HG03175 (cell line): ENCODE measurements at regions not wholly inside any gene's neighbourhood (a gene's known extent, or its start where the extent isn't known, plus 50 kb on each side); places are given as distances from the start of the nearest gene placed in this dataset.

Experiments
- ATAC-seq: cut with Tn5 transposase; IDR thresholded peaks from one replicate; pipeline ENCODE4 v1.9.1; 2021; ENCODE audit warnings: mild to moderate bottlenecking, moderate library complexity; ENCODE audit not compliant: unreplicated experiment

GRCh38 chr1:58390091-58390490, 156.4 kb downstream of the OMA1 start:
- ATAC-seq = no peak

- ATAC-seq = no peak
These were observed 166.2 kb downstream of the OMA1 start for GRCh38 chr1:58380345-58380744.

- ATAC-seq = no peak
These were observed 179.3 kb downstream of the OMA1 start for GRCh38 chr1:58367217-58367616.

DNA sequence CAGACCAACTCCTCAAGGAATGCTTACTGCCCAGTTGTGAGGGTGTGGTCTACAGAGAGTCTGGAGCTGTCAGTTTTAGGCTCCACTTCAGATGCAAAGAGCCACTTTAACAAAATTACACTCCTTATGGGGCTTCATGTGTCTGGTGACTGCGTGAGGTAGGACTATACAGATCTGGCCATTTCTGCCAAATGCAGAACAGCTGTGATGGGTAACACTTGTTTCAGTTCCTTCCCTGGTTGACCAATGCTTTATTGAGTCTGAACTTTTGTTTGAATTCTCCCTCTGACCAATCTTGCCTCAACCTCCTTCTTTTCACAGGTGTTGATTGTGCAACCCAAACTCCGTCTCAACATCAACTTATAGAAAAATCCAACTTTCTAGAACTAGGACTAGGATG, 181.2 kb downstream of the OMA1 start:
- ATAC-seq = no peak

DNA sequence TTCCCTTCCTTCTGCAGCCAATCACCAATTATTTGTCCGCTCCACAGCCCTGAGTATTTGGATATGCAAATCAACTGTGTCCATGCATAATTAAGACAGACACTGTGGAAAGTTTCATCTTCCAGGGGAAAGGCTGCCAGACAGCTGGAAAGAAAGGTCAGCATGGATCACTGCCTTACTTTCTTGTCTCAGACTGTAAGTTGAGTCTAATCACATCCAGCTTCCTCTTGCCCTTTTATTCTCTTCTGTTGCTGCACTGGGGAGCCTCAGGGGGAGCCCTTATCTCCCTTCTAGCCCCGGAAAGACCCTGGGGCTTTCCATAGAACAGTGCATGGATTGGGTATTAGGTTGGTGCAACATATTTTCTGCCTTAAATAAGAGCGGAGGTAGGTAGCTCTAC, 182.9 kb downstream of the OMA1 start:
- no peak for ATAC-seq

DNA sequence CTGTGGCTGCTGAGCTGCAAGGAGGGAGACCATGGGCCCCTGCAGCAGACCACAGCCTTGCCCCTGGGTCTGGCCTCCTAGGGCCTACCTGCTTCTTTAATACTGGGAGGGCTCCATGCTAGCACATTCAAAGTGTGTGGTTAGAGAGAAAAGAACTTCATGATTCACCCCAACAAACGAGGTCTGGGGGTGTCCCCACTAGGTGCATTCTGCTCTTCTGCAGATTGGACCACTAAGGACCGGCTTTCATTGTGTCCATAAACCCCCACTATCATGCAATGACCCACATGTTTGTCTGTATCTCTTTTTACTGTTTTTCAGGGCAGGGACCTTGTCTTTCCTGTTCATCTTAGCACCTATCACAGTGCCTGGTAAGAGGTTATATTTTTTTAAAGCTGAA, 185.4 kb downstream of the OMA1 start:
- no peak for ATAC-seq

DNA sequence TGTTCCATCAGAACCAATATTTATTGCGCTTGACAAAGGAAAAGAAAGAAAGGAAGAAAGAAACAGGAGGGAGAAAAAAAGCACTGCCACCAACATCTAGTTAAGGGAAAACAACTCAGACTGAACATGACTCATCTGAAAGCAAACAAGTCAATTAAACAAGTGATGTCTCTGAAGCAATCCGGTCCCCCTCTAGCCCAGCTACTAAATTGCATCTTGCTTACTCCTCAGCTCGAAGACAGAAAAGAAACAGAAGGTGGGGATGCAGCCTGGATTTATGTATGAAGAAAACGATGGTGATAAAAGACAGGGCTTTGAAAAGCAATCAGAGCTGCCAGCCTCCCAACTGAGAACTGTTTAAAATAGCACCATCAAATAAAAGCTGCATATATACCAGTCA, 188.2 kb downstream of the OMA1 start:
- no peak for ATAC-seq

DNA sequence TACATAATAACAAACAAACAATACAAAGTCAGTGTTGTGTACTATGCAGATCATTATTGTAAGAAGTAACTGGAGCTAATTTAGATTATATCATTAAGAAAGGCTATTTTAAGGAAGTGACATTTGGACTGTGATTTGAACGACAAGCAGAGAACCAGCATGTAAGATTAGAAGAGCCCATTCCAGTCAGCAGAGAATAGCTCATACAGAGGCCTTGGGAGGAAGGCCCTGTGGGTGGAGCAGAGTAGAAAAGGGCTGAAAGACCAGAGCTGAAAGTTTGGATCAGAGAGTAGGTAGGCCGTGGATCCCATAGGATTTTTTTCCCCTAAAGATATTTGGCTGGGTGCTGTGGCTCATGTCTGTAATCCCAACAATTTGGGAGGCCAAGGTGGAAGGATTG, 190.1 kb downstream of the OMA1 start:
- no peak for ATAC-seq

- ATAC-seq = no peak
These were observed 193.4 kb downstream of the OMA1 start for GRCh38 chr1:58353168-58353567.

- no peak for ATAC-seq
These were observed 193.9 kb downstream of the OMA1 start for GRCh38 chr1:58352476-58353092.

DNA sequence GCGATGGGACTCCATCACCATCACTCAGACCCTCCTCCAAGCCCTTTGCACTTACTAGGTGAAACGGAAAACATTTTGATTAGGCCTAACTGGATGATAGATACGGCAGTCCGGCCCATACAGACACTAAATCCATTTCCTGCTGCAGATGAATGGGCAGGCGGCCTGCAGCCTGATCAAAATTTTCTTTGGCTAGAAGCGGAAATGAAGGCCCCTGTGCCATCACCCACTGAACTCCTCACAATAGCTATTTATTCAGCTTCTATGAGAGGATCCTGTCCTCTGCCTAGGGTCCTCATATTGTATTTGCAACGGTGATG, 200.5 kb downstream of the OMA1 start:
- ATAC-seq = no peak

GRCh38 chr1:58345215-58346035, 201.1 kb downstream of the OMA1 start:
- ATAC-seq = no peak

- no peak for ATAC-seq
These were observed 206.3 kb downstream of the OMA1 start for GRCh38 chr1:58340185-58340584.

- ATAC-seq = no peak
These were observed 208.4 kb downstream of the OMA1 start for GRCh38 chr1:58338081-58338480.

DNA sequence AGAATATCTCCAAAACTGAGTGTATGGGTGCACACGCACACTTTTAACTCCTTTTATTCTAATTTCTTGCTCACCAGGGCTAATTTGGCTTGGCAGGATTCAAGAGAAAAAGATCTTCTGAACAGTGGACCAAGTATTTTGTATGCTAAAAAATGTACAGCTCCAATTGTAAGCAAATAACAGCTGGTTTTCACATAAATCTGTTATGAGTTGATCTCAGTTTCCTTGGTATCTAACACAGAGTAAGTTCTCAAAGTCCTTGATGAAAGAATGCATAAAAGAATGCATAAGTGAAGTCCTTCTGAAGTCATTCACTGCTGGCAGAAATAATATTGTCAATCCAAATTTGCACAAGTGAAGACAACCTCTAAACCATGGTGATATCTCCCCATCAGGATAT, 213.0 kb downstream of the OMA1 start:
- no peak for ATAC-seq

DNA sequence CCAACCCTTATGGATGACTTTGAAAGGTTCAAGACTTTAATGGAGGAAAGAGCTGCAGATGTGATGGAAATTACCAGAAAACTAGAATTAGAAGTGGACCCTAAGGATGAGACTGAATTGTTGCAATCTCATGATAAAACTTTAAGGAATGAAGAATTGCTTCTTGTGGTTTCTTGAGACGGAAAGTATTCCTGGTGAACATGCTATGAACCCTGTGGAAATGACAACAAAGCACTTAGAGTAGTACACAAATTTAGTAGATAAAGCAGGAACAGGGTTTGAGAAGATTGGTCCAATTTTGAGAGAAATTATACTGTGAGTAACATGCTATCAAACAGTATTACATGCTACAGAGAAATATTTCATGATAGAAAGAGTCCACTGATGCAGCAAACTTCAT, 215.4 kb downstream of the OMA1 start:
- ATAC-seq = no peak

DNA sequence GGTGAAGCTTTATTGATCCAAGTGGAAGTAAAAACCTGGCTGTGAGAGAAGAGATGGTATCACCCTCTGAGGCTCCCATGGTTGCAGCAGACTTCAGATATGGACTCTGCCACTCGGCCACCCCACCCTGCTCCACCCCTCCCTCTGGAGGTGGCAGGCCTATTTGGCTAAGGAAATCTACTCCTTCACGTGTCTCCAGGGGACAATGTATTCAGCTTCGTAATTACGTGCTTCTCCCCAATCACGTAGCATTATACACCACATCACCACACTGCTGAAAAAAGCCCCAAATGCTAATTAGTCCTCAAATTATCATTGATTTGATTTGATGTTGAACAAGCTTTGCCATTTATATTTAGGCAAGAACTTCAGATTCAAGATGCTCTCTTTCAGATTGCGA, 220.7 kb downstream of the OMA1 start:
- no peak for ATAC-seq

DNA sequence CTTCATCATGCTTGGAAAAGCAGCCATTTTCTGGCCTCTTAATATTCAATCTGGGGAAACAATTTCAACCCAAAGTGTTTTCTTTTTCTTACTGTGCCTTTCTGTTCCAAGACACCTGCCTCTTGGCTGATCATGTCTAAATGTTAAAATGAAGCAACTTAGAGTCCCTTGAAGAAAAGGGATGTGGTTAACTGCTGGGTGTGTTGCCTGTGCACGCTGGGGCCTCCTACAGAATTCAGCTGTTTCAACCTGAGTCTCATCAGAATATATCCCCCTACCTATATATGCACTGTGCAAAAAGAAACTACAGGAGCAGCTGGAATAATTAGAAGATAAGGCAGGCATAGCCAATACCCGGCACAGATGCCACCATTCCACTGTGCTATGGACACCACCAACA, 222.0 kb downstream of the OMA1 start:
- no peak for ATAC-seq

DNA sequence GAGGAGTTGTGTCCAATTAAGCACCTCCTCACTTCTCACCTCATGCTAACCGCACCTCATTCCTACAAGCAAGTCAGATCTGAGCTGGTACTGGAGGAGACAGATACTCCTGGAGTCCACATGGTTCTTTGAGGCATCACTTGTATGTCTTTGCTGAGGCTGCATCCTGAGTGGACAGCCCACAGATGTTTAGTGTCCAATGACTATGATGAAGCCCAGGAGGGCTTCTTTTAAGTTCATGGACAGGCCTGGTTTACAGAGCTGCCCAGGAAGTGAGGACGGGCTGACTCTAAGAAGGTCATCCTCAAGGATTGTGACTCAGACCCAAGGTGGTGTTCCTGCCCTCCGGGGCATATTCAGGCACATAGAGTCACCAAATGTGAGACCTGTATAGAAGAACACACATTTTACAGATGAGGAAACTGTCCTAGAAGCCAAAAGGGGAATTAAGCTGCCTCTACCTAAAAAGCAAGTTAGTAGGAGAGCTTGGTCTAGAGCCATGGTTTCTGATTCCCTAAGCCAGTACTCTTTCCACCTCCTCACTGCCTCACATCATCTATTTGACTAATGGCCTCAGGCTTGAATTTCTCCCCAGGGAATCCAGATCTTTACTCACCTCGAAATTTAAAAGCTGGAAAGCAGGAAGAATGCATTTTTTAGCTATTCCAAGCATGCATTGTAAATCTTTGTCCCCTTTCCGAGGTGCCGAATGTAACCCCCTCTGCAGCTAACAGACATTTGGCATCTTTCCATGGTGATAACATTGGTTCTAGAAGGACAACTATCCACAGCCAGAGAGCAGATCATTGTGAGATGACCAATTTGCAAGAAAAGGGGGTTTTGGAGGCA, 228.1 kb downstream of the OMA1 start:
- no peak for ATAC-seq

- ATAC-seq = no peak
These were observed 228.8 kb downstream of the OMA1 start for GRCh38 chr1:58317694-58318093.

DNA sequence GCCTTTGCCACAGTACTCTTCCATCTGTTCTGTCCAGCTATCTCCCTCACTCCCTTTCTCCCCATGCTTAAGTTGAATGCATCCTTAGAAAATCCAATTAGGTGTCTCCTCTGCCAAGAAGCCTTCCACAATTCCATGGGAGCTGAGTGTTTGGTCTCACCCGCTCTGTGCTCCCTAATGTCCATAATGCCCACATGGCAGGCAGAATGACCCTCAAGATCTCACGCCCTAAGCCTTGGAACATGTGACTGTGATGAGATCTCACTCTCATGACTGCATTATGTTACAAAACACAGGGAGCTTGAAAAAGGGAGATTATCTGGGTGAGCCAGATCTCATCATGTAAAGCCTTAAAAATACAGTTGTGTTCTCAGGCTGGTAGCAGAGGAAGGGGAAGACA, 229.4 kb downstream of the OMA1 start:
- no peak for ATAC-seq

- no peak for ATAC-seq
These were observed 230.4 kb downstream of the OMA1 start for GRCh38 chr1:58316141-58316540.
